ENCODE measurements at regions not wholly inside any gene's neighbourhood (a gene's known extent, or its start where the extent isn't known, plus 50 kb on each side); places are given as distances from the start of the nearest gene placed in this dataset.

DNA sequence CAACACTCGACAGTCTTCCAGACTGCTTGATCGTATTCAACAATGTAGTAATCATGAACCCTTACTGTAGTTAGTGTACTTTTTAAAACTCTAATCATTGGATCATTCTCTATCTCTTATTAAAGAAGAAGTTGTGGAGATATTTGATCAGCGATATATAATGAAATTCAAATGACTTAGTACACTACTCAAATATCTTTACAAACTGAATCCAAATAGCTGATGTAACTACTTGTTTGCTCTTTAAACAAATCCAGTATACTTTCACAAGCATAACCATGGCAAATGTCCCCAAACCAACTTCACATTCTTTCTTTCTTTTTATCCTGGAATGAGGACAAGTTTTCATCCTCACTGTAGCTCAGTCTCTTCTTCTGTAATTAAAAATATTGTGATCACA lies 1569.9 kb upstream of the ADGRL3 start:
- no peak overlapping the region for H3K4me3 ChIP-seq (ENCODE audit: low read depth, low read length)
- TF ChIP-seq, protein P1, sequence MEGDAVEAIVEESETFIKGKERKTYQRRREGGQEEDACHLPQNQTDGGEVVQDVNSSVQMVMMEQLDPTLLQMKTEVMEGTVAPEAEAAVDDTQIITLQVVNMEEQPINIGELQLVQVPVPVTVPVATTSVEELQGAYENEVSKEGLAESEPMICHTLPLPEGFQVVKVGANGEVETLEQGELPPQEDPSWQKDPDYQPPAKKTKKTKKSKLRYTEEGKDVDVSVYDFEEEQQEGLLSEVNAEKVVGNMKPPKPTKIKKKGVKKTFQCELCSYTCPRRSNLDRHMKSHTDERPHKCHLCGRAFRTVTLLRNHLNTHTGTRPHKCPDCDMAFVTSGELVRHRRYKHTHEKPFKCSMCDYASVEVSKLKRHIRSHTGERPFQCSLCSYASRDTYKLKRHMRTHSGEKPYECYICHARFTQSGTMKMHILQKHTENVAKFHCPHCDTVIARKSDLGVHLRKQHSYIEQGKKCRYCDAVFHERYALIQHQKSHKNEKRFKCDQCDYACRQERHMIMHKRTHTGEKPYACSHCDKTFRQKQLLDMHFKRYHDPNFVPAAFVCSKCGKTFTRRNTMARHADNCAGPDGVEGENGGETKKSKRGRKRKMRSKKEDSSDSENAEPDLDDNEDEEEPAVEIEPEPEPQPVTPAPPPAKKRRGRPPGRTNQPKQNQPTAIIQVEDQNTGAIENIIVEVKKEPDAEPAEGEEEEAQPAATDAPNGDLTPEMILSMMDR (IDR thresholded peaks at IDR 0.05; ENCODE audit: borderline replicate concordance, insufficient read depth, low read depth, low read length): no peak

DNA sequence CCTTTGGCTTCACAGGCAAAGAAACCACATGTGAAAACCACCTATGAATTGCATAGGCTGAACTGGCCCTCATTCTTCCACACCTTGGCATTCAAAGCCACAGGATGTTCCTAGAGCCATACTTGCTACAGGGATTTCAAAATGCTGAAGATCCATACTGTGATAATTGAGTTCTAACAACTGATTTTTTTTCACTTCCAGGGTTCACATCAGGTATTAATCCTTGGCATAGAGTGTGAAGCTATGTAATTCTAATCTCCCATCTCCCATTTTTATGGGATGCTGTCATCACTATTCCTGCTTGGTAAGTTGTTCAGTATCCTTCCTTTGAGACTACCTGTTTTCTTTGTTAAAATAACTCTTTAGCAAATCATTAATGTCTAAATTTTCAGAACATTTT lies 1569.2 kb upstream of the ADGRL3 start:
- no peak overlapping the region for H3K4me3 ChIP-seq (ENCODE audit: low read depth, low read length)
- TF ChIP-seq, protein P1 (IDR thresholded peaks at IDR 0.05; ENCODE audit: borderline replicate concordance, insufficient read depth, low read depth, low read length): no peak

DNA sequence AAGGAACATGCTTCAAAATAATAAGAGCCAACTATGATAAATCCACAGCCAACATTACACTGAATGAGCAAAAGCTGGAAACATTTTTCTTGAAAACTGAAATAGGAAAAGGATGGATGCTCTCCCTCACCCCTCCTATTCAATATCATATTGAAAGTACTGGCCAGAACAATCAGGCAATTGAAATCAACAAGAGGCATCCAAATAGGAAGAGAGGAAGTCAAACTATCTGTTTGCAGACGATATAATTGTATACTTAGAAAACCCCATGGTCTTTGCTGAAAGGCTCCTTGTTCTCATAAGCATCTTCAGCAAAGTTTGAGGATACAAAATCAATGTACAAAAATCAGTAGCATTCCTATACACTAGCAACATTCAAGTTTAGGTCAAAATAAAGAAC lies 1562.5 kb upstream of the ADGRL3 start:
- H3K4me3 ChIP-seq (ENCODE audit: low read depth, low read length): no peak overlapping the region
- TF ChIP-seq, protein P1 (IDR thresholded peaks at IDR 0.05; ENCODE audit: borderline replicate concordance, insufficient read depth, low read depth, low read length): no peak

DNA sequence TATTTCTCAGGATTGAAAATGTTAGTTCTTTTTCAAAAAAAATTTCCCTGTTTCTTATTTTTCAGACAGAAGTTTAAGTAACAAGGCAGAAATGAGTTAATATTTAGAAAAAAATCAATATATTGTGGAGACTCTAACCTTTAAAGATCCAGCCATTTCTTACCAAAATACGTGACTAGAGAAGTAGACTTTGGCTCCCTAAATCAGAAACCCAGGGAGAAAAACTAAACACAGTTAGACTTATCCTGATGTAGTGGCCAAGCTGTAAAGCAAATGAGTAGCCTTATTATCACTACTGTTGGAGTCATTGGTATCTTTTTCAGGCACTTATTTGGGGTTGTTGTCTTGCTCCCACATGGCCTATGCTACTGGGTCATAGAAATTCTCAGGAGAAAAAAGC lies 1556.4 kb upstream of the ADGRL3 start:
- TF ChIP-seq, protein P1 (IDR thresholded peaks at IDR 0.05; ENCODE audit: borderline replicate concordance, insufficient read depth, low read depth, low read length): no peak
- H3K4me3 ChIP-seq (ENCODE audit: low read depth, low read length): no peak overlapping the region

DNA sequence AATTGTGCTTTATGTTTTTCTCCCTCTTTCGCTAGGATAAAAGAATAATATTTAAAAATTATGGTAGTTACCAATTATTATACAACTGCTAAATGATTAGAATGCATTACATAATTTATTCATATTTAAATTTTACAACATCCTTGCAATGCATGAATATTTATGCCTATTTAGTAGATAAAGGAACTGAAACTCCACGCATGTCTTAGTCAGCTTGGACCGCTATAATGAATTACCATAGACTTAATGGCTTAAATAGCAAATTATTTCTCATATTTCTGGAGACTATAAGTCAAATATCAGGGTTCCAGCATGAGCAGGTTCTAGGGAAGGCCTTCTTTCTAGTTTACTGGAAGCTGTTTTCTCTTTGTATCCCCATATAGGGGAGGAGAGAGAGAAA lies 1555.4 kb upstream of the ADGRL3 start:
- no peak overlapping the region for H3K4me3 ChIP-seq (ENCODE audit: low read depth, low read length)
- TF ChIP-seq, protein P1 (IDR thresholded peaks at IDR 0.05; ENCODE audit: borderline replicate concordance, insufficient read depth, low read depth, low read length): no peak

DNA sequence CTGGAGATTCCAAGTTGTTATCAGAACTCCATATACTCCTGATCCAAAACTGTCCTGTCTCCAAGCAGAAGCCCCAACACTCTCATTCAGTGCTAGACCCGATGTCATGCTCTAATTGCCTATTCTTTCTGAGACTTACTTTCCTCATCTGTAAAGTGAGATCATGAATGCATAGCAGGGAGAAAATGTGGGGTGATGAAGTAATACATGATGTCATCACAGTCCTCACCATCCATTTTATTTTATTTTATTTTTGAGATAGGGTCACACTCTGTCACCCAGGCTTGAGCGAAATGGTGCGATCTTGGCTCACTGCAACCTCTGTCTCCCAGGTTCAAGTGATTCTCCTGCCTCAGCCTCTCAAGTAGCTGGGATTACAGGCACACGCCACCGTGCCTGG lies 1554.0 kb upstream of the ADGRL3 start:
- TF ChIP-seq, protein P1 (IDR thresholded peaks at IDR 0.05; ENCODE audit: borderline replicate concordance, insufficient read depth, low read depth, low read length): no peak
- no peak overlapping the region for H3K4me3 ChIP-seq (ENCODE audit: low read depth, low read length)

DNA sequence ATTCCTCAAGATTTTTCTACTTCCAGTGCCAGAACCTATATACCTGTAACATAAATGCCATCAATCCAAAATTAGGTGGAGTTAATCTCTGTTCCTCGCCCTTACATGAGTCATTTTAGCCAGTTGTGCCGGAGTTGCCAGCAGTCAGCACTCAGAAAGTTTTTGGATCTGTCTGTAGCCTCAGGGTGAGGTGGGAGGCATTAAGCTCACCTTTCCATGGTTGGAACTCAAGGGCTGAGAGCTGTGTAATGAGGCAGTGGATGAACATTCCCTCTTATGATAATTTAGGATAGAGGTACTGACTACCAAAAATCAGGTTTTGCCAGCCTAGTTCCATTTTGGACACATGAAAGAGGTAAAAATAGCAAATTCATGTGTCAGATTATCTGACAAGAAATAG lies 1553.1 kb upstream of the ADGRL3 start:
- H3K4me3 ChIP-seq (ENCODE audit: low read depth, low read length): no peak overlapping the region
- TF ChIP-seq, protein P1 (IDR thresholded peaks at IDR 0.05; ENCODE audit: borderline replicate concordance, insufficient read depth, low read depth, low read length): no peak
